HCT116 (cell line): ENCODE measurements at regions not wholly inside any gene's neighbourhood (a gene's known extent, or its start where the extent isn't known, plus 50 kb on each side); places are given as distances from the start of the nearest gene placed in this dataset.

Source experiments
- ELF1 ChIP-seq: IDR thresholded peaks from 2 replicates; pipeline ENCODE4 v1.6.1; 2012; ENCODE audit warnings: low read depth, borderline replicate concordance
- EZH2 ChIP-seq: fragments of 200-600 bp; sonication (generic); IDR thresholded peaks from 2 replicates; pipeline ENCODE4 v1.6.1; 2017; ENCODE audit warnings: antibody characterized with exemption, mixed run types
- EZH2phosphoT487 ChIP-seq: fragments of 200-600 bp; IDR thresholded peaks from 2 replicates; pipeline ENCODE4 v1.6.1; 2018; ENCODE audit warnings: antibody characterized with exemption, borderline replicate concordance
- MAX ChIP-seq: IDR thresholded peaks from 2 replicates; pipeline ENCODE4 v1.6.1; 2012
- POLR2A ChIP-seq: IDR thresholded peaks from 2 replicates; pipeline ENCODE4 v1.7.0; 2011; ENCODE audit warnings: borderline replicate concordance; ENCODE audit not compliant: insufficient read depth, insufficient read length; ENCODE audit errors: extremely low read depth
- SIN3A ChIP-seq: IDR thresholded peaks from 2 replicates; pipeline ENCODE4 v1.6.1; 2012; ENCODE audit warnings: low read depth
- TCF7L2 ChIP-seq: IDR thresholded peaks from 2 replicates; pipeline ENCODE4 v1.7.0; 2011; ENCODE audit warnings: borderline replicate concordance, inconsistent platforms; ENCODE audit not compliant: insufficient read depth, insufficient read length; ENCODE audit errors: extremely low read depth
- YY1 ChIP-seq: IDR thresholded peaks from 2 replicates; pipeline ENCODE4 v1.6.1; 2011; ENCODE audit warnings: low read length, low read depth, moderate library complexity, mild to moderate bottlenecking; ENCODE audit not compliant: insufficient replicate concordance; ENCODE audit errors: extremely low read depth
- TF ChIP-seq, protein P1 (sequence below), 3 experiments: fragments of 200-600 bp in 1 of 3; sonication (generic) in 1 of 3; IDR thresholded peaks in 2 of 3; conservative IDR thresholded peaks in 1 of 3; 2 replicates each; pipeline ENCODE4 v1.5.1; 2012 to 2017; ENCODE audit warnings: low read depth in 2 of 3, low read length in 2 of 3, antibody characterized with exemption in 1 of 3, borderline replicate concordance in 1 of 3, control low read depth in 1 of 3, mild to moderate bottlenecking in 1 of 3, mixed read lengths in 1 of 3, mixed run types in 1 of 3, moderate library complexity in 1 of 3; ENCODE audit not compliant: insufficient read depth in 1 of 3

DNA sequence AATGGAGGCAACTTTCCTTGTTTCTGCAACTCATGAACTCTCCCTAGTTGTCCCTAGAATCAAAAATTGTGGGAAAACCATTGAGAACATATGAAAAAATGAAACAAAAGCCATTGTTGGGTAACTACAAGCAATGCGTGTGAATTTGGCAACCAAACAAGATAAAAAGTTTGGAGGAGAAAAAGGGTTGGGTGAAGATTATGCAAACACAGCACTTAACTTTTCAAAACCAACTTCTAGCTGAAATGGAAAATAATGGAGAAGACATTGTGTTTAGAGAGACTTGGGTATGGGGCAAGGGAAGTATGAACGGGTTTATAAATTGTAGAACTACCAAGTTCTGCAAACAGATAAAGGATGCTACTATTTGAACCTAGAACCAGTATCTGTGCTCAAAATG is 89.0 kb upstream of the SVIL start:
- TF ChIP-seq ELF1 (no peak), MAX (no peak), EZH2 (no peak), YY1 (no peak), EZH2phosphoT487 (no peak), POLR2A (no peak), SIN3A (no peak), TCF7L2 (no peak)
- TF ChIP-seq, protein P1, sequence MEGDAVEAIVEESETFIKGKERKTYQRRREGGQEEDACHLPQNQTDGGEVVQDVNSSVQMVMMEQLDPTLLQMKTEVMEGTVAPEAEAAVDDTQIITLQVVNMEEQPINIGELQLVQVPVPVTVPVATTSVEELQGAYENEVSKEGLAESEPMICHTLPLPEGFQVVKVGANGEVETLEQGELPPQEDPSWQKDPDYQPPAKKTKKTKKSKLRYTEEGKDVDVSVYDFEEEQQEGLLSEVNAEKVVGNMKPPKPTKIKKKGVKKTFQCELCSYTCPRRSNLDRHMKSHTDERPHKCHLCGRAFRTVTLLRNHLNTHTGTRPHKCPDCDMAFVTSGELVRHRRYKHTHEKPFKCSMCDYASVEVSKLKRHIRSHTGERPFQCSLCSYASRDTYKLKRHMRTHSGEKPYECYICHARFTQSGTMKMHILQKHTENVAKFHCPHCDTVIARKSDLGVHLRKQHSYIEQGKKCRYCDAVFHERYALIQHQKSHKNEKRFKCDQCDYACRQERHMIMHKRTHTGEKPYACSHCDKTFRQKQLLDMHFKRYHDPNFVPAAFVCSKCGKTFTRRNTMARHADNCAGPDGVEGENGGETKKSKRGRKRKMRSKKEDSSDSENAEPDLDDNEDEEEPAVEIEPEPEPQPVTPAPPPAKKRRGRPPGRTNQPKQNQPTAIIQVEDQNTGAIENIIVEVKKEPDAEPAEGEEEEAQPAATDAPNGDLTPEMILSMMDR (IDR thresholded peaks at IDR 0.05 in 2 of 3, conservative IDR thresholded peaks at IDR 0.05 in 1 of 3; ENCODE audit: borderline replicate concordance in 1 of 3, insufficient read depth in 1 of 3, low read depth in 2 of 3, low read length in 2 of 3) = no peak
